Keratinocyte (primary cell): ENCODE measurements at regions not wholly inside any gene's neighbourhood (a gene's known extent, or its start where the extent isn't known, plus 50 kb on each side); places are given as distances from the start of the nearest gene placed in this dataset.

Experiments used
- DNase-seq: peaks from one replicate; pipeline ENCODE4 v3.0.0-alpha.2; 2011; ENCODE audit warnings: low read depth, missing footprints, low spot score
- FAIRE-seq: peaks from 2 replicates; lab custom pipeline; 2011; peaks lifted over from hg19 to GRCh38; lab: Jason Lieb, UNC
- H2AFZ ChIP-seq: 2 replicates; pipeline ENCODE4 v1.6.0; 2012; ENCODE audit warnings: low read length, control low read depth, inconsistent platforms; ENCODE audit not compliant: control insufficient read depth
- H3K27ac ChIP-seq: 2 replicates; pipeline ENCODE4 v1.5.1; 2011; ENCODE audit warnings: low read length; ENCODE audit not compliant: control insufficient read depth, insufficient read depth
- H3K27me3 ChIP-seq: 3 replicates; pipeline ENCODE4 v1.6.0; 2011; ENCODE audit warnings: low read length; ENCODE audit not compliant: control insufficient read depth, insufficient read depth; ENCODE audit errors: extremely low read depth
- H3K36me3 ChIP-seq, 2 experiments: 2 replicates in 1 of 2; 3 replicates in 1 of 2; pipeline ENCODE4 v1.5.1; 2011; ENCODE audit warnings: low read length in 2 of 2, mild to moderate bottlenecking in 1 of 2; ENCODE audit not compliant: control insufficient read depth in 2 of 2, insufficient read depth in 2 of 2; ENCODE audit errors: extremely low read depth in 1 of 2
- H3K4me1 ChIP-seq: 3 replicates; pipeline ENCODE4 v1.5.1; 2011; ENCODE audit warnings: low read length; ENCODE audit not compliant: control insufficient read depth, insufficient read depth; ENCODE audit errors: extremely low read depth
- H3K4me2 ChIP-seq: 3 replicates; pipeline ENCODE4 v1.6.0; 2011; ENCODE audit warnings: low read depth, low read length; ENCODE audit not compliant: control insufficient read depth, insufficient read depth; ENCODE audit errors: extremely low read depth
- H3K4me3 ChIP-seq, 3 experiments: fragments of 200-600 bp in 1 of 3; sonication (generic) in 1 of 3; 2 replicates in 2 of 3; 3 replicates in 1 of 3; pipeline ENCODE4 v1.5.1; 2011 to 2016; ENCODE audit warnings: low read length in 3 of 3, mild to moderate bottlenecking in 3 of 3, control low read depth in 2 of 3, inconsistent platforms in 1 of 3, low read depth in 1 of 3, mixed read lengths in 1 of 3, mixed run types in 1 of 3, moderate library complexity in 1 of 3; ENCODE audit not compliant: control insufficient read depth in 2 of 3, insufficient read depth in 2 of 3; ENCODE audit errors: extremely low read depth in 1 of 3
- H3K79me2 ChIP-seq: 2 replicates; pipeline ENCODE4 v1.6.0; 2012; ENCODE audit warnings: low read length; ENCODE audit not compliant: control insufficient read depth, insufficient read depth
- H3K9ac ChIP-seq: 3 replicates; pipeline ENCODE4 v1.6.0; 2011; ENCODE audit warnings: low read length; ENCODE audit not compliant: control insufficient read depth, insufficient read depth; ENCODE audit errors: extremely low read depth
- H3K9me1 ChIP-seq: 3 replicates; pipeline ENCODE4 v1.6.0; 2011; ENCODE audit warnings: low read length; ENCODE audit not compliant: control insufficient read depth, insufficient read depth; ENCODE audit errors: extremely low read depth
- H3K9me3 ChIP-seq: 2 replicates; pipeline ENCODE4 v1.5.1; 2012; ENCODE audit warnings: low read depth, low read length; ENCODE audit not compliant: control insufficient read depth
- H4K20me1 ChIP-seq: 3 replicates; pipeline ENCODE4 v1.6.0; 2011; ENCODE audit warnings: low read length; ENCODE audit not compliant: control insufficient read depth, insufficient read depth; ENCODE audit errors: extremely low read depth
- EZH2 ChIP-seq: IDR thresholded peaks from one replicate; pipeline ENCODE4 v1.6.1; 2012; ENCODE audit warnings: inconsistent platforms, mild to moderate bottlenecking, low read length, moderate library complexity
- dilution Hi-C: fragments of 300-500 bp; cut with MboI; formaldehyde crosslinking; loops from one replicate; pipeline ENCODE4 v1.7.0; 2020; ENCODE audit warnings: low sequenced_read_pairs; ENCODE audit not compliant: extremely low pct_ligation_motif_present
- TF ChIP-seq, protein P1 (sequence below), 3 experiments: IDR thresholded peaks in 1 of 3; conservative IDR thresholded peaks in 1 of 3; optimal IDR thresholded peaks in 1 of 3; 2 replicates in 2 of 3; 3 replicates in 1 of 3; pipeline versions ENCODE3 to v1.5.1; 2011; ENCODE audit warnings: low read length in 3 of 3, mild to moderate bottlenecking in 3 of 3, moderate library complexity in 2 of 3, control low read depth in 1 of 3, inconsistent platforms in 1 of 3; ENCODE audit not compliant: insufficient read depth in 2 of 3; ENCODE audit errors: extremely low read depth in 1 of 3

DNA sequence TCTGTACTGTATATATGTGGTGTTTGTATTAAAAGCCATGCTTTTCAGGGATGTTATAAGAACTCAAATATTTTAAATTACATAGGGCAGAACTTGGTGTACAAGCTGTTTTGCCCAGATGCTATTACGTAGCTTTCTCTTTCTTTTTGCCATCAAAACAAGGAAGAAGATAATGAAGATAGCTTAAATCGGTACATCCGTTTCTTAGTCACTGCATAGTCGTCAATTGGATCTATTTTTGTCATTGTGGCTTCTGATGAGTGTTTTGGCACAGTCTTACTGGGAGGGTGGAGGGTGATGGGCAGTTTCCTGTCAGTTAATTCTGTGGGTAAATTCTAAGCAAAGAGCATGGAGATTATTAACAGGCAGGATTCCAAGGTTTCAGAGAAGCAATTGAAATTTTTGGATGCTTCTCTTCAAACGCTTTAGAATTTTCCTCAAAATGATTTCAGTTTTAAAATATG is 649.1 kb upstream of the GJE1 start:
- no peaks in the 10 kb centered on the region for H4K20me1 ChIP-seq
- DNase-seq (peak; percentile 25), FAIRE-seq (peak; percentile 98)
- H3K27me3 ChIP-seq, result no peaks in the 10 kb centered on the region
- no peaks in the 10 kb centered on the region for H3K79me2 ChIP-seq
- H3K27ac ChIP-seq, result peak overlapping the region; percentile 39
- H3K9me3 ChIP-seq, result no peaks in the 10 kb centered on the region
- no peaks in the 10 kb centered on the region for H3K9me1 ChIP-seq
- H2AFZ ChIP-seq, result peak overlapping the region; percentile 50
- no peak overlapping the region for H3K9ac ChIP-seq
- peak overlapping the region; percentile 76 for H3K4me2 ChIP-seq
- peaks cover 14% of the 10 kb centered on the region for H3K4me1 ChIP-seq
- peak overlapping the region in 2 of 3 experiments; percentile 40 to 63 for H3K4me3 ChIP-seq
- H3K36me3 ChIP-seq, result no peaks in the 10 kb centered on the region
- TF ChIP-seq EZH2, result no peak
- TF ChIP-seq, protein P1, sequence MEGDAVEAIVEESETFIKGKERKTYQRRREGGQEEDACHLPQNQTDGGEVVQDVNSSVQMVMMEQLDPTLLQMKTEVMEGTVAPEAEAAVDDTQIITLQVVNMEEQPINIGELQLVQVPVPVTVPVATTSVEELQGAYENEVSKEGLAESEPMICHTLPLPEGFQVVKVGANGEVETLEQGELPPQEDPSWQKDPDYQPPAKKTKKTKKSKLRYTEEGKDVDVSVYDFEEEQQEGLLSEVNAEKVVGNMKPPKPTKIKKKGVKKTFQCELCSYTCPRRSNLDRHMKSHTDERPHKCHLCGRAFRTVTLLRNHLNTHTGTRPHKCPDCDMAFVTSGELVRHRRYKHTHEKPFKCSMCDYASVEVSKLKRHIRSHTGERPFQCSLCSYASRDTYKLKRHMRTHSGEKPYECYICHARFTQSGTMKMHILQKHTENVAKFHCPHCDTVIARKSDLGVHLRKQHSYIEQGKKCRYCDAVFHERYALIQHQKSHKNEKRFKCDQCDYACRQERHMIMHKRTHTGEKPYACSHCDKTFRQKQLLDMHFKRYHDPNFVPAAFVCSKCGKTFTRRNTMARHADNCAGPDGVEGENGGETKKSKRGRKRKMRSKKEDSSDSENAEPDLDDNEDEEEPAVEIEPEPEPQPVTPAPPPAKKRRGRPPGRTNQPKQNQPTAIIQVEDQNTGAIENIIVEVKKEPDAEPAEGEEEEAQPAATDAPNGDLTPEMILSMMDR (optimal IDR thresholded peaks at IDR 0.05 in 1 of 3, IDR thresholded peaks at IDR 0.05 in 1 of 3, conservative IDR thresholded peaks at IDR 0.05 in 1 of 3; ENCODE audit: extremely low read depth in 1 of 3, insufficient read depth in 2 of 3, low read length in 3 of 3), result no peak
- dilution Hi-C loops, result no loop called here

GRCh38 chr6:141482796-141483597 is 649.7 kb upstream of the GJE1 start:
- Histone ChIP-seq H3K4me1 (peaks cover 14% of the 10 kb centered on the region), H3K9me3 (no peaks in the 10 kb centered on the region), H3K27ac (peak overlapping the region; percentile 39), H3K4me3 (peak overlapping the region in 1 of 3 experiments; percentile 40), H4K20me1 (no peaks in the 10 kb centered on the region), H3K79me2 (no peaks in the 10 kb centered on the region), H3K4me2 (peak overlapping the region; percentile 76), H3K9me1 (no peaks in the 10 kb centered on the region), H3K36me3 (no peaks in the 10 kb centered on the region), H3K9ac (no peak overlapping the region), H2AFZ (peak overlapping the region; percentile 50), H3K27me3 (no peaks in the 10 kb centered on the region)
- no peak for DNase-seq
- TF ChIP-seq, protein P1 (optimal IDR thresholded peaks at IDR 0.05 in 1 of 3, IDR thresholded peaks at IDR 0.05 in 1 of 3, conservative IDR thresholded peaks at IDR 0.05 in 1 of 3; ENCODE audit: extremely low read depth in 1 of 3, insufficient read depth in 2 of 3, low read length in 3 of 3), result no peak
- no peak for TF ChIP-seq EZH2
- FAIRE-seq, result peak; percentile 52
- dilution Hi-C loops, result no loop called here
